IPS DF 6.9 (cell line): ENCODE measurements at regions not wholly inside any gene's neighbourhood (a gene's known extent, or its start where the extent isn't known, plus 50 kb on each side); places are given as distances from the start of the nearest gene placed in this dataset.
"Not testable (repeated sequence)": the region's sequence is repeated elsewhere in the genome, so short reads cannot be mapped to it uniquely, and the experiment has no call there.

Experiments used
- DNase-seq: peaks from one replicate; pipeline ENCODE4 v3.0.0-alpha.2; 2013; ENCODE audit warnings: low read depth, low spot score
- H3K27ac ChIP-seq: one replicate; pipeline ENCODE4 v1.5.1; 2013; ENCODE audit warnings: low read length, control low read depth
- H3K27me3 ChIP-seq: 2 replicates; pipeline ENCODE4 v1.6.1; 2013; ENCODE audit warnings: mild to moderate bottlenecking, low read length; ENCODE audit not compliant: control insufficient read depth, insufficient read depth
- H3K36me3 ChIP-seq: 2 replicates; pipeline ENCODE4 v1.6.1; 2013; ENCODE audit warnings: low read length; ENCODE audit not compliant: control insufficient read depth, insufficient read depth
- H3K4me1 ChIP-seq: 2 replicates; pipeline ENCODE4 v1.6.1; 2013; ENCODE audit warnings: low read length; ENCODE audit not compliant: control insufficient read depth, insufficient read depth
- H3K4me3 ChIP-seq: 2 replicates; pipeline ENCODE4 v1.5.1; 2013; ENCODE audit warnings: mild to moderate bottlenecking, low read length
- H3K9me3 ChIP-seq: 2 replicates; pipeline ENCODE4 v1.6.1; 2013; ENCODE audit warnings: low read length, inconsistent platforms; ENCODE audit not compliant: control insufficient read depth, insufficient read depth
- WGBS: extraction: QIAGEN DNeasy Blood & Tissue Kit; methylation state at CpG from one replicate; pipeline ENCODE4 v1.1.7; 2013; ENCODE audit warnings: mixed read lengths, missing lambda C conversion rate; ENCODE audit not compliant: insufficient read length, insufficient coverage; 5-methylcytosine and 5-hydroxymethylcytosine counted together

DNA sequence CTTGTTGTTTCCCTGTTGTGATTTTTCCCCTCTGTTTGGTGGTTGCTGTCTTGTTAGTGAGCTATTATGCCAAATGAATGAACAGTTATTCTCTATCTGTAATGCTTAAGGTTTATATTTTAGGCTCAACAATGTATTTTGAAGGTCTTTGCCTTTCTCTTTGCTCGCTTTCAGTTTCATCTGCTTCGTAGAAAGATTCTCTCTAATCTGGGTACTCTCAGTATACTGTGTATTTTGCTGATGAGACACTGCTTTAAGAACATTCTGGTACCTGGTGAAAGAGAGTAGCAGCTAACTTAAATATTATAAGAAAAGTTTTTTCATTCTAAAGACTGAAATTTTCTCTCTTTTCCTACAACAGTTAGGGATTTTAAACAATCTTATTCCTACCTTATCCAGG, 1274.7 kb upstream of the PABPC4L start:
- DNase-seq: no peak
- Histone ChIP-seq H3K27ac (no peak overlapping the region), H3K9me3 (no peaks in the 10 kb centered on the region), H3K27me3 (no peaks in the 10 kb centered on the region), H3K36me3 (no peaks in the 10 kb centered on the region), H3K4me1 (no peaks in the 10 kb centered on the region), H3K4me3 (no peak overlapping the region)
- WGBS: no CpG with 5 or more reads among the region's 2 CpGs

- Histone ChIP-seq H3K9me3 (no peaks in the 10 kb centered on the region), H3K27me3 (no peaks in the 10 kb centered on the region), H3K4me1 (no peaks in the 10 kb centered on the region), H3K4me3 (no peak overlapping the region), H3K27ac (no peak overlapping the region), H3K36me3 (no peaks in the 10 kb centered on the region)
- no CpG with 5 or more reads among the region's 7 CpGs for WGBS
- DNase-seq: no peak
Measured at GRCh38 chr4:135464311-135464710, 1262.7 kb upstream of the PABPC4L start.

DNA sequence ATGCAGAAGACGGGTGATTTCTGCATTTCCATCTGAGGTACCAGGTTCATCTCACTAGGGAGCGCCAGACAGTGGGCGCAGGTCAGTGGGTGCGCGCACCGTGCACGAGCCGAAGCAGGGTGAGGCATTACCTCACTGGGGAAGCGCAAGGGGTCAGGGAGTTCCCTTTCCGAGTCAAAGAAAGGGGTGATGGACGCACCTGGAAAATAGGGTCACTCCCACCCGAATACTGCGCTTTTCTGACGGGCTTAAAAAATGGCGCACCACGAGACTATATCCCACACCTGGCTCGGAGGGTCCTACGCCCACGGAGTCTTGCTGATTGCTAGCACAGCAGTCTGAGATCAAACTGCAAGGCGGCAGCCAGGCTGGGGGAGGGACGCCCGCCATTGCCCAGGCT, 1246.0 kb upstream of the PABPC4L start:
- no CpG with 5 or more reads among the region's 22 CpGs for WGBS
- not testable (repeated sequence) for H3K4me3 ChIP-seq, H3K27ac ChIP-seq, H3K9me3 ChIP-seq, H3K27me3 ChIP-seq, H3K4me1 ChIP-seq, H3K36me3 ChIP-seq, DNase-seq

DNA sequence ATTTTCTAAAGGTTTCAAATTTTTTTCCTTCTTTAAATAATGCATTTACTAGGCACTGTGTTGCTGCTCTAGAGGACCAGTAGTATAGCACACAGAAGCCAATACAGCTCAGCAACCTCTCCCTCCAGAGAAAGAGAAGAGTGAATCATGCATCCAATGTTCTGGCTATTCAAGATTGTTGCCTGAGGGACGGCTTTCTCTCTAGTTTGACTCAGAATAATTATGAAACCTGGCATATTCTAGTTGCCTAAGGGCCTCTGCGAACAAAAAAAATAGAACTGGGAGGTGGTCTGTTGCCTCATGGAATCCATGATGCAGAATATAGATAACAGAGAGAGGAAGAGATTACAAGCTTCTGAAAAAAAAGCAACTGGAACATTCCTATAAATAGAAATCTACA, 1233.3 kb upstream of the PABPC4L start:
- WGBS: no CpG with 5 or more reads among the region's 2 CpGs
- no peak for DNase-seq

DNA sequence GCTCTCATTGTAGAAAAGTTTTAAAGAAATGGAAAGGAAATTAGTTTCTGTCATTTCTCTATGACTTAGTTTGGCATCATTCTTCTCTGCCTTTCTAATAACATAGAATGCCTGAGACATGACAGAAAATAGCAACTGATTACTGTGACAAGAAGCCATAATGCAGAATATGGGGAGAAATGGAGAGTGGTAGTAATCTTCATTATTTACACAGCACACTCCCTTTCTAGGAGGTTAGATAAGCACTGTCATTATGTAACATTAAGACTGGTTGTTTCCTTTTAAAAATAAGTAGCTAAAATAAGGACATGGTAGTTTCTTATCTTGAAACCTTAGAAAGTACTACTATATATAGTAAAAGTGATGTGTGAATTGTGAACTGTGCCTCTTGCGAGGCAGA, 1227.9 kb upstream of the PABPC4L start:
- Histone ChIP-seq H3K27ac (no peak overlapping the region), H3K36me3 (no peaks in the 10 kb centered on the region)
- WGBS: no CpG with 5 or more reads among the region's 1 CpG

More for the DNA sequence above, 1233.3 kb upstream of the PABPC4L start:
- no peaks in the 10 kb centered on the region for H3K9me3 ChIP-seq
- H3K27me3 ChIP-seq: no peaks in the 10 kb centered on the region
- H3K27ac ChIP-seq: no peak overlapping the region
- H3K4me3 ChIP-seq: no peak overlapping the region
- H3K4me1 ChIP-seq: no peaks in the 10 kb centered on the region
- H3K36me3 ChIP-seq: no peaks in the 10 kb centered on the region

GRCh38 chr4:135418353-135418752, 1216.8 kb upstream of the PABPC4L start:
- Histone ChIP-seq H3K27ac (no peak overlapping the region), H3K4me3 (no peak overlapping the region), H3K9me3 (no peaks in the 10 kb centered on the region), H3K36me3 (no peaks in the 10 kb centered on the region), H3K4me1 (no peaks in the 10 kb centered on the region), H3K27me3 (no peaks in the 10 kb centered on the region)
- no CpG with 5 or more reads among the region's 1 CpG for whole genome bisulfite sequencing
- DNase-seq: peak; percentile 13

More for the DNA sequence above, 1227.9 kb upstream of the PABPC4L start:
- Histone ChIP-seq H3K9me3 (no peaks in the 10 kb centered on the region), H3K4me1 (no peaks in the 10 kb centered on the region), H3K27me3 (no peaks in the 10 kb centered on the region), H3K4me3 (no peak overlapping the region)
- no peak for DNase-seq

- DNase-seq: no peak
- no CpG with 5 or more reads among the region's 4 CpGs for WGBS
- no peak overlapping the region for H3K4me3 ChIP-seq
- H3K4me1 ChIP-seq: no peaks in the 10 kb centered on the region
- H3K9me3 ChIP-seq: no peaks in the 10 kb centered on the region
- no peaks in the 10 kb centered on the region for H3K36me3 ChIP-seq
- H3K27me3 ChIP-seq: no peaks in the 10 kb centered on the region
- no peak overlapping the region for H3K27ac ChIP-seq
Measured at GRCh38 chr4:135412213-135412612, 1210.6 kb upstream of the PABPC4L start.

DNA sequence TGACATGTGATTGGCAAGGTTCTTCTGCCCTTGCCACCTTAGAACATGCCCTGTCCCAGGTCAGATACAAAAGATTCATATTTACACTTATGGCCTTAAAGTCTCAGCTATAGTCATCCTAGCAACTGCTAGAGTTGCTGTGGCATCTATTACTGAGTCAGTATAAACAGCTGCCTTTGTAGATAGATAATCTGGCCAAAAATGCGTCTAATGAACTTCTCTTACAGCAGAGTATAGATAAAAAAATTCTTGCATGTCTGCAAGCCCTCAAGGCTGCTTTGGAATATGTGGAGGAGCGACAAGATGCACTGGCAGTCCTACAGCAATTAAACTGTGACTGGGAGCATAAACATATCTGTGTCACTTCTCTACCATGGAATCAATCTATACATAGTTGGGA, 1209.7 kb upstream of the PABPC4L start:
- Histone ChIP-seq H3K27me3 (no peaks in the 10 kb centered on the region), H3K4me3 (no peak overlapping the region), H3K9me3 (no peaks in the 10 kb centered on the region), H3K27ac (no peak overlapping the region), H3K36me3 (no peaks in the 10 kb centered on the region), H3K4me1 (no peaks in the 10 kb centered on the region)
- WGBS: no CpG with 5 or more reads among the region's 2 CpGs
- DNase-seq: no peak

GRCh38 chr4:135409261-135409660, 1207.7 kb upstream of the PABPC4L start:
- not testable (repeated sequence) for H3K27ac ChIP-seq, H3K27me3 ChIP-seq, DNase-seq, H3K9me3 ChIP-seq, H3K36me3 ChIP-seq, H3K4me3 ChIP-seq, H3K4me1 ChIP-seq
- no CpG with 5 or more reads among the region's 4 CpGs for WGBS

- H3K4me1 ChIP-seq: no peaks in the 10 kb centered on the region
- WGBS: no CpG with 5 or more reads among the region's 12 CpGs
- H3K27ac ChIP-seq: no peak overlapping the region
- no peaks in the 10 kb centered on the region for H3K36me3 ChIP-seq
- no peaks in the 10 kb centered on the region for H3K27me3 ChIP-seq
- H3K9me3 ChIP-seq: no peaks in the 10 kb centered on the region
- no peak for DNase-seq
- no peak overlapping the region for H3K4me3 ChIP-seq
Measured at GRCh38 chr4:135408109-135408508, 1206.5 kb upstream of the PABPC4L start.

- not testable (repeated sequence) for H3K27ac ChIP-seq, H3K9me3 ChIP-seq, H3K4me3 ChIP-seq, H3K27me3 ChIP-seq, DNase-seq, H3K4me1 ChIP-seq, H3K36me3 ChIP-seq
- WGBS: no CpG with 5 or more reads among the region's 22 CpGs
Measured at GRCh38 chr4:135406597-135406996, 1205.0 kb upstream of the PABPC4L start.
